ENCODE measurements at regions not wholly inside any gene's neighbourhood (a gene's known extent, or its start where the extent isn't known, plus 50 kb on each side); places are given as distances from the start of the nearest gene placed in this dataset.

DNA sequence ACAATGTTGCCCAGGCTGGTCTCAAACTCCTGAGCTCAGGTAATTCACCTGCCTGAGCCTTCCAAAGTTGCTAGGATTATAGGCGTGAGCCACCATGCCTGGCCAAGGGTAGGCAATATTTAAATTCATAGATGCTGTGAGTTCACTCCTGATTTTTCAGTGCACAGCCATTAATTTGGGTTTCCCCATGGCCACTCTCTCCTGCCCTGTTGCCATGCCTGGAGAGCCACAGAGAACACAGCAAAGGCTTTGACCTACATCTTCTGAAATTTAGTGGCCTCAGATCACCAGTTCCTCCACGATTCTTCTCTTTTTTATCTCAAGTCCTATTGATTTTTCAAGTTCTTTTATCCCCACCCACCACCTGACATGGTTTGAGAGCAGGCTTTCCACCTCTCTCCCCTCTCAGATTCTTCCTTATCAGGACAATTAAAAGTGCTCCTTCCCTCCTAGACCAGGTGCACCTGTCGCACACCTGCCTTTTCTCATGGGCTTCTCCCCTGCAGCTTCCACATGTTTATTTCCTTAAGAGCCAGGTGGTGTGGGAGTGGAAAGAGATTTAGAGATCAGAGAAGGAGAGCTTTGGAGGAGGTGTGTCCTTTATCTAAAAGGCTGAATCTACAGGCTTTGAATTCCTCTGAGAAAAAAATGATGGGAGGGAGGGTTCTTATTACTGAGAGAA lies 123.8 kb downstream of the ADRA2A start:
- no peak for DNase-seq (ENCODE audit: insufficient read length, low spot score)
- FAIRE-seq = no peak

DNA sequence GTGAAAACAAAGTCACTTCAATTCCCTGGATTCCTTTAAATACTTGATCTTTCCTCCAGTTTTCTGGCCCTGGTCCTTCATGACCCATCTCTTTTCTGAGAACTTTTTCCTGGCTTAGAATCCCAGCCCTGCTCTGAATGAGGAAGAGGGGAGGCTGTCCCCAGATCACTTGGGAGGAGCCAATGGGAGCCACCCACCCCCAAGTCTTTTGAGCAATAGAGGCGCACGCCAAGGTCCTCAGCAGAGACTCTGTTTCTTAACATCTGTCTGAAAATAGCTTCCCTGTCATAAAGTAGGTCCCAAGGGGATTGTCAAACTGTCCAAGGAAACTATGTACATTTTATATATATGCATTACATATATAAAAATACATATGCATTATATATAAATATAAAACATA lies 126.8 kb downstream of the ADRA2A start:
- DNase-seq (ENCODE audit: insufficient read length, low spot score) (no peak), FAIRE-seq (no peak)

DNA sequence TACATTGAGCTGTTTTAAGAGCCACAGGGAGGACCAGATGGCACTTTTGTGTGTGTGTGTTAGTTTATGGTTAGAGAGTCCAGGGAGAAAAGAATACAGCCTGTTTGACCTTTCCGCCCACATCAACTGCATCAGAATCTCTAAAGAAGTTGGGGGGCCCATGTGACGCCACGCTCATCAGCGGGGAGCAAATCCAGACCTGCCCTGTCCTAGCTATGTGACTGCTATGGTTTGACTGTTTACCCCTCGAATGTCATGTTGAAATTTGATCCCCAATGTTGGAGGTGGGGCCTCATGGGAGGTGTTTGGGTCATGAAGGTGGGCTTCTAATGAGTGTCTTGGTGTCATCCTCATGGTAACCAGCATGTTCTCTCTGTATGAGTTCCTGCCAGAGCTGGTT lies 128.0 kb downstream of the ADRA2A start:
- FAIRE-seq (no peak), DNase-seq (ENCODE audit: insufficient read length, low spot score) (no peak)

DNA sequence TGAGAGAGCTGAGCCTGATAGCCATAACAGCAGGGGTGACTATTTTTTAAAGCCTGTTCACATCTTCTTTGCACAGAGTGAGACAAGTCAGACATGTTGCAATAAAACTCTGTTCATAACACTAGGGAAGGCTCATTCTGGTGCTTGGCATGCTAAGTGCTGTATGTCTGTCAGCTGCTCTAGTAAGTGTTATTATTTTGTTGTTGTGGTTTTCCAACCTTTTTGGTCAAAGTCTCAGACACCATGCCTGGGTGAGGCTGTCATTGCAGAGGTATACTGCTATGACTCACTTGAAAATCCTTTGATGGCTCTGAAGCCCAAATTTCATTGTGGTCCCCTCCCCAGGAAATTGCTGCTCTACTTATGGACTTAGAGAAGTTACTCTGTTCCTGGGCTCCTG lies 129.7 kb downstream of the ADRA2A start:
- FAIRE-seq (no peak), DNase-seq (ENCODE audit: insufficient read length, low spot score) (no peak)

DNA sequence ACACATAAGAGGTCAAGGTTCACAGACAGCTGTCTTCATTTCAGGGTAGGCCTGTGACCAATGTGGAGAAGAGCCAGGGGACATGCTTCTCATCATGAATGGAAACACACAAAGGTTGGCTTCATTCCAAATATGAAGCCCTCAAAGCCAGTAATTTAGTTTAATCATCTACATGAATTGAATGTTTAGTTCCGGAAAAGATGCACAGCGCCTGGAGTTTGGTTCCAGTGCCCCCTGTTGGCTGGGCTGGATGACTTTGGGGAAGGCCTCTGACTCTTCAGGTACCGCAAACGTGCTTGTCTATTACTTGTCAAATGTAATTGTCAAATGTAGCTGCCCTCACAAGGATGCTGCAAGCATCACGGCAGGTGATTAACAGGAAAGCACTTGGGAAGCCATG lies 130.7 kb downstream of the ADRA2A start:
- DNase-seq (ENCODE audit: insufficient read length, low spot score) = no peak
- FAIRE-seq = no peak

DNA sequence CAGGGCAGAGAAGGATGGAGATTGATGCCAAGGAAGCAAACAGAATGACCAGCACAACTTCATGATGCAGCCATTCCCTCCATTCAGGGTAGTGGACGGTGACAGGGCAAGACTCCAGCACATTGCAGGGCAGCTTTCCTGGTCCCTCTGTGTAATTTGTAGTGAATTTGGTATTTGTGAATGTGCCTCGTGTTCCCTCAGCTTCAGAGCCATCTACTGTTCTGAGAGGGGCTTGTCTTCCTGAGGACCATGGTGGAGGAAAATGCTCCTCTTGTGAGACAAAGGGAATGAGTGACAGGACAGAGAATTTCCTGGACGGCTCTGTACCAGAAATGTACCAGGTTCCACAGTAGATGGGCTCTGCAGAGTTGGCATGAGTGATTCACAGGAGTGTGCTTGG lies 132.1 kb downstream of the ADRA2A start:
- FAIRE-seq (no peak), DNase-seq (ENCODE audit: insufficient read length, low spot score) (no peak)

DNA sequence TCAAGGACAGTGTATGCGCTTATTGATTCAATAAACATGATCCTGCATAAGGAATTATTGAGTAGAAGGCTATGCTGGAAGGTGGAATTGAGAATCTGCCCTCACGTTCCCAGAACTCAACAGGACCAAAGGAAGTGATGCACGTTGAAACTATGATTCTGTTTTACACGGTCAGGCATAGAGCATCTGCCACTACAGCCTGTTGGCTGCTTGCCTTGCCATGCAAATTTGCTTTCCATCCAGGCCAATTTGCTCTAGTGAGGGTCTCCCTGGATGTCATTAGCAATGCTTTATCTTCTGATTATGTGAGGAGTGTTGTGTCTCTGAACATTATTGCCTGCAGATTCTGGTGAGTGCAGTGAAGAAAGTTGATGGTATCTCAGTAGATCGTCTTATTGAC lies 132.9 kb downstream of the ADRA2A start:
- no peak for FAIRE-seq

DNA sequence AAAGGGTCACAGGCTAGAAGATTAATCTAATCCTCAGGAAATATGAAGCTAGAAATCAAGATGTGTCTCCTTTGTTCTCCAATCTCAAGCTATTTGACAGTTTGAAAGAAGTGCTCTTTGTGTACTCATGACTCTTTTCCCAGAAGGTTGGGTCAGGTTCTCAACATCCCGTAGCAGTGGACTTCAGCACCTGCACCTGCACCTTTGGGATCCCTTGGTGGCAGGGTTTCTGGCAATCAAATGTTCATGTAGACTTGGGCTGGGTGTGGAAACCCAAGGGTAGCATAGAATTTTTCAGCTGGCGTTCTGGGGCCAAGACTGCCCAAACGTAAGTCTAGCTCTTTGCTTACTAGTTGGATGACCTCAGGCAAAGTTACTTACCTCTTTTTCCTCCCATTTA lies 134.4 kb downstream of the ADRA2A start:
- FAIRE-seq (no peak), DNase-seq (ENCODE audit: insufficient read length, low spot score) (no peak)

More for the DNA sequence above, 132.9 kb downstream of the ADRA2A start:
- DNase-seq (ENCODE audit: insufficient read length, low spot score) = no peak

DNA sequence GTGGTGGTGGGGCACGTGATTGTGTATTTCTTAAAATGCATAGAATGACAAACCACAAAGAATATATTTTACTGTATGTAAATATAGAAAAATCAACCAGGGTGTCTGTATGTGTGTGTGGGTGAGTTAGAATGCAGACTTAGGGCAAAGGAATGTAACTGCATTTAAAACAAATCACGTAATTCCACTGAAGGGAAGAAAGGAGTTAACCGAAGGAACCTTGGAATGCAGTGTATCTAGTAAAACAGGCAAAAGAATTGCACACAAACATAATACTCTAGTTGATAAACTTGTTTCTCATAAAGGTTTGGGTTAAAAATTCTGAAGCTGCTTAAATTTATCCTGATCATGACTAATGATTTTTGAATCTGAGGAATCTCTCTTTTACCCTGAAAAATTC lies 134.9 kb downstream of the ADRA2A start:
- FAIRE-seq (no peak), DNase-seq (ENCODE audit: insufficient read length, low spot score) (no peak)

DNA sequence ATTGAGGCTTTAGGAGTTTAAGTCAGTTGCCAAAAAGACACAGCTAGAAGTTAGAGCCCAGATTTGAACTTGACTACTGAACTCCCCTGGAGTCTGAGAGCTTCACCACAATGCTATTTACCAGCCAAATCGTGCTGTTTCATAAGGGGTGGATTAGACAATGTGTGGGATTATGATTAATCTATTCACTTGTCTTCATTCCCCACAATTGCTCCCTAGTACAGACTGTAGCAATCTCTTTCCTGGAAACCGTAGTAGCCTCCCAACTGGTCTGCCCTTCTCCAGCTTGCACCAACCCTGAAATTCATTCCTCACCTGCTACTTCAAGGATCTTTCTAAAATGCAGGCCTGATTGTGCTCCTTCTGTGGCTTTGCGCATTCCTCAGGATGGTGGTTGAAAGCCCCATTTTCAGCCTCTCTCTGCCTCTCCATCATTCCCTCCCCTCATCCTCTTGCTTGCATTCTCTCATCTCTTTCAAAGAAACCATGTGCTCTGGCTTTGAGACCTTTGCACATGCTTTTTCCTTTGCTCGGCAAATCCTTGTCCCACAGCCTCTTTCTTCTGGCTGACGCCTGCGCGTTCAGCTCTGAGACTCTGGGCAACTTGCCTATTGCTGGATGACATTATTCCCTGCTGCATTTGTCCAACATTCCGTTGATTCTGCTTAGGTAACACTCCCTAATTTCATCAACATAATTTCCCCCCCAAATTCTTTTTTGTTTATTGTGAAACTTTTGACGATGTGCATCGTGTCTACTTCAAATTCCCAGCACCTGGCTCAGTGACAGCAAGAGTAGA lies 145.1 kb downstream of the ADRA2A start:
- no peak for DNase-seq (ENCODE audit: insufficient read length, low spot score)
- no peak for FAIRE-seq

DNA sequence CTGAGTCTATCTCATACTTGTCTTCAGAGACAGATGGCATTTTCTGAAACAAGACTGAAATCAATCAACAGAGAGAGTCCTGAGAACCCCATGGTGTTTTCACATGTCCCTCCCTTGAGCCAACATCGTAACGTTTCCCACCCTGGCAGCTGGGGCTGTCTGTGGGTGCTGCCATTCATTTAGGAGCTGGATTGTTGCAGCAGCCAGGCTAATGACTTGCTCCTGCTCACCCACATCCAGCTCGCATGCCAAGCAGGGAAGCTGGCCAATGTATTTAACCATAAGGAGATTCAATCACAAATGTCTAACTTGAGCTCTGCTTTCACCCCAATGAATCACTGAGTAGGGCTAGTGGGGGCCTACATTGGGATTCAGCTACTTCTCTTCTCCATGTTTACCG lies 146.1 kb downstream of the ADRA2A start:
- FAIRE-seq (no peak), DNase-seq (ENCODE audit: insufficient read length, low spot score) (no peak)

DNA sequence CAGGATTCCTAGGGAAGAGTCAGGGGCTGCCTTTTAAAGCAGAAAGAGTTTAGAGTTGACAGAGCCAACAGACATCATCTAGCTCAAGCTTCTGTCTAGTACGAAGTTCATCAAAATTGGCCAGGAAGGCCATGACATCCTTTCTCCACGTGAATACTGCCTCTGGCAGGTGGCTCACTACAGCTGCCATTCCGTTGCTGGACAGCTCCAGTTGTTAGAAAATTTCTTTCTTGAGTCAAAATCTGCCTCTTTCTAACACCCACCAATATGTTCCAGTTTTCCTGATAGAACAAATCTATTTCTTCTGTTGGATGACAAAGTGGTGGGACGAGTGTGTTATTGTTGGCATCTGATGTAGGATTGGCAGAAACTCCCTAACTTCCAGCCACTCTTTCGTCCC lies 154.9 kb downstream of the ADRA2A start:
- no peak for FAIRE-seq
- no peak for DNase-seq (ENCODE audit: insufficient read length, low spot score)

DNA sequence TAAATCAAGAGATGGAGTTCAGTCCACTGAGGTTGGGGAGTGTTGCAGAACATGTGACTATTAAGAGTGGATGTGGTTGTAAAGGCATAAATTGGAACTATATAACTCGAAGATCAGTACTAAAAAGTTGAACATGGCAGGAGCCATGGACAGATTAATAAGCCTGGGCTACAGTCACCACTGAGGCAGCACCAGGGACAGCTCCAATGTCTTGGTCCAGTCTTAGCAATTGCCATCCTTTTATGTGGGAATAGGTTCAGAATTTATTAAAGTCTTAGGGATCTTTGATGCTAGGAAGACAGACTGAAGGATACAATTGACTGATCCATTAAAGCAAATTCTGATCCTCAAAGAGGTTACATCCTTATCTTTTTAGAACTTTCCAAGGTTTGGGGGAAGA lies 156.6 kb downstream of the ADRA2A start:
- FAIRE-seq = no peak
- no peak for DNase-seq (ENCODE audit: insufficient read length, low spot score)

DNA sequence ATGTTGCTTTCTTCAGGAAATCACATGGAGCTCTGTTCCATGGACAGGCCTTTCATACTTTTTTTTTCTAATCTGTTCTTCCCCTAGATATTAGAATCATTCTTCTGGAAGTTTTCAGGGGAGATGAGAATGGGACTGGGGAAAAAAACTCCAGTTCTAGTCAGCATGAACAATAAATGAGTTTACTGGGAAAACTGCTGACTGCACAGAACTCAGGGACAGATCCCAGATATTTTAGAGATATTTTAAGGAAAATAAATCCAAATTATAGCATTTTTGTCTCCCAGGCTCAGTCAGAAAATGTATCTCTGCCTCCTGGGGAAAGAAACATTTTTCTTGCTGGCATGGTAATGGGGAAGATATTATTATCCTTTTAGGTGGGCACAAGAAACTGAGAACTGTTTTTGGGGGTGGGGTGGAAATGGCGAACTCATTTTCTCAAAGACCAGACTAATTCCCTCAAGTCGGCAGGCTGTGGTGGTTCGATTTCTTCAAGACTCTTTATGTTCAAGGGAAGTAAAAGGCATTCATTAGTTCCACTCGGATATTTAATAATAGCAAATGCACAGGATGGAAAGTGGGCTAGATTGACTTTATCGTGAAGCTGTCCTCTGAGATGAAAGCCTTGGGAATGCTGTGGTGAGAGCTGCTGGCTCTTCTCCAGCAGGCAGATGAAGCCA lies 157.5 kb downstream of the ADRA2A start:
- DNase-seq (ENCODE audit: insufficient read length, low spot score) = no peak
- FAIRE-seq = no peak

DNA sequence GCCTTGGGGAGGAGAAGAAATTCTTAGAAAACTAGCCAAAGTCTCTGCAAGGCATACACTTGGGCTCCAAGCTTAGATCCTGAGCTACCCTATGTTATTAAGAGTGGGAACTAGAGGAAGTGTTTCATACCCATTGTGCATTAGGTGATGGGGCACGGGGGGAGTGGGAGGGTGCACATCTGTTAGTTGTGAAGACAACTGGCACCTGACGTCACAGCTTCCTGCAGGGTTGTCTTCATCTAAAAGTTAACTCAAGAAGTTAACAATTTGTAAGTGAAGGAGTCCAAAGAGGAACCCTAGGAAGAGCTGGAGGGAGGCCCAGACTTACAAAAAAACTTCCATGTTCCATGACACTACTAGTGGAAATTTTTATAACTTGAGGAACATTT lies 158.1 kb downstream of the ADRA2A start:
- DNase-seq (ENCODE audit: insufficient read length, low spot score) (no peak), FAIRE-seq (no peak)

DNA sequence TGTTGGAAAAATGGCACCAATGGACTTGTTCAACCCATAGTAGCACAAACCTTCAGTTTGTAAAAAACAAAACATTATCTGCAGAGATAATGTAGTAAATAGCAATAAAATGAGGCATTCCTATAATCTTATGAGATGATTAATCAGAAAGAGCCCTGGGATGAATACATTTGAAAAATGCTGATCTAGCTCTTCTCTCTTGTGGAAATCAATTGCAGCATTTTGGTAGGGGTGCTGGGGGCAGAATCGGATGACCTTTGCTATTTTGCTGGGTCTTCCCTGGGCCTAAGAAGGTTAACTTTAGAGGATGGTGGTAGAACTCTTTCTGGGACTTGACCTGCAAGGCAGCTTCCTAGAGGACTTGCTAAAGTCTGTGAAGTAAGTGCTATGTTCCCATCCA lies 163.5 kb downstream of the ADRA2A start:
- DNase-seq (ENCODE audit: insufficient read length, low spot score) (no peak), FAIRE-seq (no peak)

DNA sequence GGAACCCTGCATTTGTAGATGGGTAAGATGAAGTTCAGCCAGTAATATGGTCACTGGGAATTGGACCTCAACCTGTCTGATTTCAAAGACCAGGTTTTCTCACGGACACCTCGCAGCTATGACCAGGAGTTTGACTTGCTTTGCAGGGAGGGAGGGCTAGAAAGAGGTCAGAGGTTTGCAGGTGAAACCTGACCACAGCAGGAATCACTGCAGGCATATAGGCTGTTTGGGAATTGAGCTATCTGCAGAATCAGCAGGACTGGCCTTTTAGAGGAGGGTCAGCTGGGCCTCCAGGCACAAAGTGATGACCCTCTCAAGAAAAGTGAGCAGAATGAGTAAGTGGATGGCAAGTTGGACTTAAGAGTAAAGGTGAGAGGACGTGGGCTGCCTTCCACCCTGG lies 166.3 kb downstream of the ADRA2A start:
- DNase-seq (ENCODE audit: insufficient read length, low spot score) (no peak), FAIRE-seq (no peak)

DNA sequence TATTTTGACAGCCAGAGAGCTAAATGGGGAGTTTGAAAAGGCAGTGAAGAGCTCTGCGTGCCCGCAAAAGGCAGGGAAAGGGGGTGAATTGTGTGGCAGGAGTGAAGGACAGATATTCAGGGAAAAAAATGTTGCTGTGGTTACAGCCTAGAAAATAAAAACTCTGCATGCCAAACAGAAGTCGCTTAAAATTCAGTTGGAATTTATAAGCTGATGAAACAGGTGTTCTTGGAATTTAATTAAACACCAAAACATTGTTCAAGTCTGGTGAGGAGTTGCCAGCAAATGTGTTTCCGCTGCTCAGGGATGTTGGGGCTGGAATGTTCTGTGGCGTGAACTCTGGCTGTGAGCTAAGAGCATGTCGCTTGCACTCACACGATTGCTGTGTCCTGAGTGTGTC lies 169.3 kb downstream of the ADRA2A start:
- FAIRE-seq (no peak), DNase-seq (ENCODE audit: insufficient read length, low spot score) (no peak)

DNA sequence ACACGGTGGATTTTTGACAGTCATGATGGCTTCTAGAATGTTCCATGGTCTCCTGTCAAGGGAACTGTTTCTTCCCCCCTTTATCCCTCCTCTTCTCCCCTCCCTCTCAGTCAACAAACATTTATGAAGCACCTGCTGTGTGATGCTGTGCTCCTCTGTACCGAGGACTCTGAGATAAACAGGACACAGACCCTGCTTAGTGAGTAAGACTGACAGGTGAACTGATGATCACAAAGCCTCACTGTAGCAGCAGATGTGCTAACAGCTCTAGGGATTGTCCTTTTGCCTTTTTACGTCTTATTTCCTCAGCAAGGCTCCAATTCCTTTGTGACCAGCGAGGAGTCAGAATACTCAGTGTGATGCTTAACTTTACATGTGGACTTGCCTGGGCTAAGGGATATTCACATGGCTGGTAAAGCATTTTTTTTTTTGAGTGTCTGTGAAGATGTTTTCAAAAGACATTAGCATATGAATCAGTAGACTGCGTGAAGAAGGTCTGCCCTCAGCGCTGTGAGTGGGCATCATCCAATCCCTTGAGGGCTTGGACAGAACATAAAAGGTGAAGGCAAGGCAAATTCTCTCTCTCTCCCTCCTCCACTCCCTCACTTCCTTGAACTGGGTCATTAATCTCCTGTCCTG lies 170.1 kb downstream of the ADRA2A start:
- FAIRE-seq (no peak), DNase-seq (ENCODE audit: insufficient read length, low spot score) (no peak)

DNA sequence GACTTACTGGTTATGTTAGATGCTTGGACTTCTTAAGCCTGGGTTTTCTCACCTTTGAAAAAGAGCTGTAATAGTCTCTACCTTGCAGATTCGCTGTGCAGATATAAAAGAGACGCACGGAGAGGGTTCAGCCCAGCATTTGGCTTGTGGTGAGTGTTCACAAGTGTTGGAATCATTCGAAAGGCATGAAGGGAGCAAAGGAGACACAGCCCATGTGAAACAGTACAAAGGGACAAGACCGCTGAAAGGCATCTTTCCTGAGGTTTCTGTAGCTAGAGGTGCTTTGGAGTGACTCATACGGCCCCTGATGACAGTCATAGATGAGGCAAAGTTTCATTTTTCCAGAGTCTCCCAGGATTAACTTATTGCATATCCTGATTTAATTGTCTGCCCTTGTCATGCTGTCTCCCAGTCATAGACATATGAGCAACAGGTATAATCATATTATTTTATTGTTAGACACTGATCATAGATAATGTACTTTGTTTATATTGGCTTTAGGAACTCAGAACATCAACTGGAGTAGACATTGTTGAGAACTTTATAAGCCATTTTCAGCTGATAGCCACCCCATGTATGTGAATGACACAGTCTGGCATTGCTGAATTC lies 171.1 kb downstream of the ADRA2A start:
- FAIRE-seq (no peak), DNase-seq (ENCODE audit: insufficient read length, low spot score) (no peak)

DNA sequence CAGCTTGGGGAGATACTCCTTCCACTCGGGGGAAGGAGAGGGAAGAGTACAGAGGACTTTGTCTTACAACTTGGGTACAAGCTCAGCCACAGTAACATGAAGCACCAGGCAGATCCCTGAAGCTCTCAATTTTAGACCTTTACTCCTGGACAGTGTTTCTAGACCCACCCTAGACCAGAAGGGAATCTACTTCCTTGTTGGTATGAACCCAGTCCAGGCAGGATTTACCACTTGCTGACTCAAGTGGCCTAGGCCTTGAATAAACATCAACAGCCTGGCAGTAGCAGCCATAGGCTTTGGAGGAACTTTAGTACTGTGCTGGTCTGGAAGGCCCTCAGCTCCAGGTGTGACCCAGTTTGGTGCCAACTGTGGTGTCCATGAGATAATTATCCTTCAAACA lies 173.1 kb downstream of the ADRA2A start:
- DNase-seq (ENCODE audit: insufficient read length, low spot score) (no peak), FAIRE-seq (no peak)

Measured in GM19239 (cell line).